ENCODE measurements at regions not wholly inside any gene's neighbourhood (a gene's known extent, or its start where the extent isn't known, plus 50 kb on each side); places are given as distances from the start of the nearest gene placed in this dataset.

DNA sequence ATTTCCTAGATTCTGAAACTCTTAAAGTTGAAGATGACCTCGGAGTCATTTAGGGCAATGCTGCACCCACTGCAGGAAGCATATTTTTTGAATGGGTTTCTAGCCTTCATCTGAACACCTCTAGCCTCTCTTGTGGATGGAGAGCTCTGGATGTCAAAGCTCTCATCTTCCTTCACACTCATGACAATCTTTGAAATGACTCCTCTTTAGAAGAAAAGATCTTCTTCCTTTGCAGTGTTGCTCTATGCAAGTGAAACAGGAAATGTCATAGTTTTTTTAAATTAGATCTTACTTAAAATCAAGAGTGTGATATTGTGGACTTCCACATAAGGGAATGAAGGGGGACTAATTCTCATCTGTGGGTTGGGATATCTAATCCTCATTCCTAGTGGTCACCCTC, 86.3 kb upstream of the GRIP1 start:
- H3K9me3 Mint-ChIP-seq = peaks cover 1 to 8% of the 10 kb centered on the region in 2 experiments; a peak in 4 of 5 replicates
- Histone ChIP-seq H3K14ac (ENCODE audit: insufficient read depth, low read length) (no peak overlapping the region), H3K23me2 (ENCODE audit: insufficient read length, low read depth, low read length, poor library complexity, severe bottlenecking) (no peaks in the 10 kb centered on the region)

More for the DNA sequence above, 86.3 kb upstream of the GRIP1 start:
- DNase-seq = no peak
- Histone ChIP-seq H3K18ac (ENCODE audit: insufficient read length, low read depth, low read length) (no peak overlapping the region), H3K4me2 (ENCODE audit: insufficient read depth, insufficient read length, low read length) (no peak overlapping the region), H3K23ac (ENCODE audit: insufficient read length, low read depth, low read length) (no peak overlapping the region), H2BK12ac (ENCODE audit: insufficient read length, low read depth, low read length) (no peak overlapping the region), H2BK15ac (ENCODE audit: low read depth, low read length) (no peak overlapping the region), H3T11ph (ENCODE audit: low read length) (no peak overlapping the region), H2BK20ac (ENCODE audit: low read depth, low read length, poor library complexity, severe bottlenecking) (no peak overlapping the region), H4K91ac (ENCODE audit: insufficient read length, low read depth, low read length) (no peak overlapping the region), H3K27me3 (ENCODE audit: insufficient read depth, low read length) (no peaks in the 10 kb centered on the region), H2BK5ac (ENCODE audit: insufficient read length, low read length) (no peak overlapping the region), H3K27ac (ENCODE audit: insufficient read length, low read depth, low read length) (no peak overlapping the region), H2BK120ac (ENCODE audit: low read depth, low read length, poor library complexity, severe bottlenecking) (no peak overlapping the region), H3K9me3 (ENCODE audit: control insufficient read depth, low read depth, low read length) (no peaks in the 10 kb centered on the region), H4K8ac (replicated peaks; ENCODE audit: insufficient read length, low read depth, low read length) (no peak overlapping the region), H3K4me1 (ENCODE audit: insufficient read depth, low read length) (peaks cover 2% of the 10 kb centered on the region; the same call in 1 of the 2 replicates), H4K5ac (ENCODE audit: insufficient read length, low read depth, low read length) (no peak overlapping the region), H4K20me1 (ENCODE audit: control insufficient read depth, insufficient read depth, insufficient read length) (no peaks in the 10 kb centered on the region), H3K79me2 (ENCODE audit: insufficient read depth, low read length) (no peaks in the 10 kb centered on the region; the same call in 1 of the 2 replicates), H3K56ac (ENCODE audit: insufficient read length, low read depth, low read length) (no peak overlapping the region), H3K79me1 (ENCODE audit: insufficient read depth, low read depth, low read length, poor library complexity, severe bottlenecking) (no peaks in the 10 kb centered on the region), H2AFZ (ENCODE audit: low read length) (no peak overlapping the region), H3K4ac (ENCODE audit: low read depth, low read length) (no peak overlapping the region), H3K9ac (ENCODE audit: extremely low read depth, insufficient read length, low read length) (no peak overlapping the region), H2AK5ac (ENCODE audit: insufficient read length, low read length) (no peak overlapping the region)
- TF ChIP-seq, protein P1, sequence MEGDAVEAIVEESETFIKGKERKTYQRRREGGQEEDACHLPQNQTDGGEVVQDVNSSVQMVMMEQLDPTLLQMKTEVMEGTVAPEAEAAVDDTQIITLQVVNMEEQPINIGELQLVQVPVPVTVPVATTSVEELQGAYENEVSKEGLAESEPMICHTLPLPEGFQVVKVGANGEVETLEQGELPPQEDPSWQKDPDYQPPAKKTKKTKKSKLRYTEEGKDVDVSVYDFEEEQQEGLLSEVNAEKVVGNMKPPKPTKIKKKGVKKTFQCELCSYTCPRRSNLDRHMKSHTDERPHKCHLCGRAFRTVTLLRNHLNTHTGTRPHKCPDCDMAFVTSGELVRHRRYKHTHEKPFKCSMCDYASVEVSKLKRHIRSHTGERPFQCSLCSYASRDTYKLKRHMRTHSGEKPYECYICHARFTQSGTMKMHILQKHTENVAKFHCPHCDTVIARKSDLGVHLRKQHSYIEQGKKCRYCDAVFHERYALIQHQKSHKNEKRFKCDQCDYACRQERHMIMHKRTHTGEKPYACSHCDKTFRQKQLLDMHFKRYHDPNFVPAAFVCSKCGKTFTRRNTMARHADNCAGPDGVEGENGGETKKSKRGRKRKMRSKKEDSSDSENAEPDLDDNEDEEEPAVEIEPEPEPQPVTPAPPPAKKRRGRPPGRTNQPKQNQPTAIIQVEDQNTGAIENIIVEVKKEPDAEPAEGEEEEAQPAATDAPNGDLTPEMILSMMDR (conservative IDR thresholded peaks at IDR 0.05) = no peak
- H3K4me3 Mint-ChIP-seq = no peak overlapping the region
- H3K36me3 Mint-ChIP-seq (ENCODE audit: insufficient read depth in 1 of 3, low read depth in 3 of 3) = peaks cover 2 to 11% (median 3%) of the 10 kb centered on the region in 3 experiments; a peak in 5 of 7 replicates
- no CpG with 5 or more reads among the region's 1 CpG for WGBS (ENCODE audit: extremely low coverage, insufficient read length, low lambda C conversion rate)
- no peak overlapping the region; a peak in 1 of 7 replicates for H3K27ac Mint-ChIP-seq
- no peaks in the 10 kb centered on the region for H3K27me3 Mint-ChIP-seq (ENCODE audit: low read depth)
- H3K4me1 Mint-ChIP-seq = peaks cover 9% of the 10 kb centered on the region in 2 experiments
